ENCODE measurements at regions not wholly inside any gene's neighbourhood (a gene's known extent, or its start where the extent isn't known, plus 50 kb on each side); places are given as distances from the start of the nearest gene placed in this dataset.

DNA sequence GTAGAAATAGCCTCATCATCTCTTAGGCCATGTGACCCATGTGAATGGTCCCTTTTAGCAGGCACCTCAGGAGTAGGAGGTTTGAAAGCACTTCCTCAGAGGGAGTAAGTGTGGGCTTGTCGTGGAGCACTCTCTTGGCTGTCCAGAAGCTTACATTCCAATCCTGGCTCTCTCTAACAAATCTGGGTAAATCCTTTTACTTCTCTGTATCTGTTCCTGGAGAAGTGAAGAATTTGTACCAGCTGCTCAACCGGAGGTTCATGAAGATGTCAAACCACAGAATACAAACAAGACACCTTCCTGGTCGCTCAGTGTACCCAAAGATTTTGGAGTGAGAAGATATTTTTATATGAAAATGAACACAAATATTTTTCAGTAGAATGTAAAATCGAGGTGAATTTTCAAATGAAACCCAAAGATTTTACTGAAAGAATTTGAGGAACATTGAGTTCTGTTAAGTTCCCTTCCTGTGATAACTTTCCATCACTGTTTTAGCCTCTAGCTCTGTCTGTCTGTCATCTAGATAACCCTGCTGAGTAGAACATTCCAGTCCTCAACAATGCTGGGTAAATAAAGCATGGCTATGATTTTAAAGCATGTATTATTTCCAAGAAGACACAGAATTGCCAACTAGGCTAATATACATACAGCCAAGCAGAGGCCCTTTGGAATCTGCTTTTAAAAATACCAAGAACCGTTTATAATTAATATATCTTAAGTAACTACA, 263.9 kb upstream of the RGS6 start:
- no peak overlapping the region for H3K4me3 ChIP-seq
- H3K4me1 ChIP-seq: no peaks in the 10 kb centered on the region
- H3K27ac ChIP-seq: no peak overlapping the region
- no peaks in the 10 kb centered on the region for H3K9me3 ChIP-seq
- ATAC-seq (no peak), DNase-seq (no peak)
- H3K27me3 ChIP-seq: no peaks in the 10 kb centered on the region
- no peaks in the 10 kb centered on the region for H3K36me3 ChIP-seq (replicated peaks in 1 of 2; ENCODE audit: insufficient read depth in 1 of 2, low read depth in 2 of 2)
- TF ChIP-seq POLR2A (IDR thresholded peaks at IDR 0.05): no peak
- TF ChIP-seq, protein P1, sequence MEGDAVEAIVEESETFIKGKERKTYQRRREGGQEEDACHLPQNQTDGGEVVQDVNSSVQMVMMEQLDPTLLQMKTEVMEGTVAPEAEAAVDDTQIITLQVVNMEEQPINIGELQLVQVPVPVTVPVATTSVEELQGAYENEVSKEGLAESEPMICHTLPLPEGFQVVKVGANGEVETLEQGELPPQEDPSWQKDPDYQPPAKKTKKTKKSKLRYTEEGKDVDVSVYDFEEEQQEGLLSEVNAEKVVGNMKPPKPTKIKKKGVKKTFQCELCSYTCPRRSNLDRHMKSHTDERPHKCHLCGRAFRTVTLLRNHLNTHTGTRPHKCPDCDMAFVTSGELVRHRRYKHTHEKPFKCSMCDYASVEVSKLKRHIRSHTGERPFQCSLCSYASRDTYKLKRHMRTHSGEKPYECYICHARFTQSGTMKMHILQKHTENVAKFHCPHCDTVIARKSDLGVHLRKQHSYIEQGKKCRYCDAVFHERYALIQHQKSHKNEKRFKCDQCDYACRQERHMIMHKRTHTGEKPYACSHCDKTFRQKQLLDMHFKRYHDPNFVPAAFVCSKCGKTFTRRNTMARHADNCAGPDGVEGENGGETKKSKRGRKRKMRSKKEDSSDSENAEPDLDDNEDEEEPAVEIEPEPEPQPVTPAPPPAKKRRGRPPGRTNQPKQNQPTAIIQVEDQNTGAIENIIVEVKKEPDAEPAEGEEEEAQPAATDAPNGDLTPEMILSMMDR (IDR thresholded peaks at IDR 0.05): no peak
- WGBS, 2 donors: 77 to 79% methylated on average over 5 of the region's 5 CpGs
- intact Hi-C loops (cut with DNase I): no loop called here

DNA sequence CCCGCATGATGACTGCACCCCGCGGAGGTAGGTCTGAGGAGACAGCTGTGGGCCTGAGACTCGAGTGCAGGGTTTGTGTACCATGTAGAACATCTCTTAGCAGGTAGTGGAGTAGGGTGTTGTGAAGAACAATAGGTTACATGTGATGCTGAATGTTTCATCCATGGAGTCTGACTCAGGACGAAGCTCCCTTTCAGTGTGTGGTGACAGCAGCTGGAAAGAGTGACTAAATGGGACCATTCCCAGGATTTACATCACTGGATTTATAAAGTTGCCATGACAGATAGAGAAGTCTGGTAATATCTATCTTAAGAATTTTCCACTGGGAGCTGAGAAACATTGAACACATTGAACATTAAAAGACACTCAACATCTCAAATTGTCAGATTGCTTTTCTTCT, 259.6 kb upstream of the RGS6 start:
- peaks cover 2 to 7% of the 10 kb centered on the region in 2 donors for H3K36me3 ChIP-seq (replicated peaks in 1 of 2; ENCODE audit: insufficient read depth in 1 of 2, low read depth in 2 of 2)
- H3K4me1 ChIP-seq: no peaks in the 10 kb centered on the region
- WGBS, 2 donors: 96 to 98% methylated on average over 4 to 5 of the region's 5 CpGs
- no peaks in the 10 kb centered on the region for H3K9me3 ChIP-seq
- ATAC-seq (no peak), DNase-seq (no peak)
- no peak overlapping the region for H3K4me3 ChIP-seq
- no peaks in the 10 kb centered on the region for H3K27me3 ChIP-seq
- intact Hi-C loops (cut with DNase I): no loop called here
- no peak for TF ChIP-seq POLR2A (IDR thresholded peaks at IDR 0.05)
- TF ChIP-seq, protein P1 (IDR thresholded peaks at IDR 0.05): no peak
- no peak overlapping the region for H3K27ac ChIP-seq

DNA sequence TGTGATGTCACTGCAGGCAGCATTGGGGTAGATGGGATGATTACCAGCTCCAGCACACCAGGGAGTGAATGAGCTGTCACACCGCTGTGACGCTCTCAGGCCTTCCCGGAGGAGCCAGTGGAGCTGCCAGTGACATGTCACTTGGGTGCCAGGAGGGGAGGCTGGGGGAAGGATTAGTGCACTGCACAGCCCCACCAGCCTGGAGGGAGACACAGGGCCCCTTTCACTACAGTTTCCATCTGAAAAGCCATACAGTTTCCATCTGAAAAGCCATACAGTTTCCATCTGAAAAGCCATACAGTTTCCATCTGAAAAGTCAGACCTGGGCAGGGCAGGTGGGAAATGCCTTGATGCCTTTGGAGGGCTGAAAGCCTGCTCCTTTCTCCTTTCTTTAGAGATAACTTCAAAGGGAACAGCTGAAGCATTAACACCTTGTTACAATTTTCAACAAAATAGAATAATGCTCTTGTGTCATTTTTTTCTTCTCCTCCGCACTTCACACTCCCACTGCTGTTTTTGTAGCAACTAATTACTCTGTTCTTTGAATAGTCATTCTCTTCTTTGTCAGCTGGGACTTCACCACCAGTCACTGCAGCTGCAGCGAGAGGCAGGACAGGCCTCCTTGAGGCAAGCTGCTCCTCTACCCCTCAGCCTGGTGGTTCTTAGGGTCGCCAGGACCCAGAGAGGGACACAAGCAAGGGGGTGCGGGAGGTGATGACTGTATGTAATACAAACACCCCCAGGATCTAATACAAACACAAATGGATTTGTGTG, 256.9 kb upstream of the RGS6 start:
- intact Hi-C loops (cut with DNase I): no loop called here
- Histone ChIP-seq H3K36me3 (replicated peaks in 1 of 2; ENCODE audit: insufficient read depth in 1 of 2, low read depth in 2 of 2) (peaks cover 2 to 7% of the 10 kb centered on the region in 2 donors), H3K4me3 (no peak overlapping the region), H3K9me3 (no peaks in the 10 kb centered on the region), H3K27ac (no peak overlapping the region), H3K4me1 (no peaks in the 10 kb centered on the region), H3K27me3 (no peaks in the 10 kb centered on the region)
- TF ChIP-seq POLR2A (IDR thresholded peaks at IDR 0.05): no peak
- TF ChIP-seq, protein P1 (IDR thresholded peaks at IDR 0.05): no peak
- 91% methylated on average over 7 of the region's 7 CpGs for WGBS, 2 donors
- ATAC-seq (no peak), DNase-seq (no peak)

DNA sequence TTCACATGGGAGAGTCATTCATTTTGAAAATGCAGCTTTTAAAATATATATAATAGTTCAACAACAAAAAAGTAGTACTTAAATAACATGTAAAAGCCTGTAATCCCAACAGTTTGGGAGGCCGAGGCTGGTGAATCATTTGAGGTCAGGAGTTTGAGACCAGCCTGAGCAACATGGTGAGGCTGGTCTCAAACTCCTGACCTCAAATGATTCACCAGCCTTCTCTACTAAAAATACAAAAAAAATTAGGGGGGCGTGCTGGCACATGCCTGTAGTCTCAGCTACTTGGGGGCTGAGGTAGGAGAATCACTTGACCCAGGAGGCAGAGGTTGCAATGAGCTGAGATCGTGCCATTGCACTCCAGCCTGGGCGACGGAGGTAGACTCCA, 256.3 kb upstream of the RGS6 start:
- Histone ChIP-seq H3K4me1 (no peaks in the 10 kb centered on the region), H3K27ac (no peak overlapping the region), H3K9me3 (no peaks in the 10 kb centered on the region), H3K27me3 (no peaks in the 10 kb centered on the region), H3K36me3 (replicated peaks in 1 of 2; ENCODE audit: insufficient read depth in 1 of 2, low read depth in 2 of 2) (peaks cover 2 to 7% of the 10 kb centered on the region in 2 donors), H3K4me3 (no peak overlapping the region)
- TF ChIP-seq, protein P1 (IDR thresholded peaks at IDR 0.05): no peak
- no peak for TF ChIP-seq POLR2A (IDR thresholded peaks at IDR 0.05)
- ATAC-seq: no peak
- intact Hi-C loops (cut with DNase I): no loop called here
- WGBS, 2 donors: 95 to 98% methylated on average over 5 of the region's 5 CpGs
- DNase-seq: no peak

Measured in body of pancreas (tissue), 4 donors.